Kidney capillary endothelial cell (primary cell): ENCODE measurements at regions not wholly inside any gene's neighbourhood (a gene's known extent, or its start where the extent isn't known, plus 50 kb on each side); places are given as distances from the start of the nearest gene placed in this dataset.

Experiments used
- DNase-seq: peaks from one replicate; pipeline ENCODE4 v3.0.0-alpha.2; 2018; ENCODE audit warnings: low spot score

DNA sequence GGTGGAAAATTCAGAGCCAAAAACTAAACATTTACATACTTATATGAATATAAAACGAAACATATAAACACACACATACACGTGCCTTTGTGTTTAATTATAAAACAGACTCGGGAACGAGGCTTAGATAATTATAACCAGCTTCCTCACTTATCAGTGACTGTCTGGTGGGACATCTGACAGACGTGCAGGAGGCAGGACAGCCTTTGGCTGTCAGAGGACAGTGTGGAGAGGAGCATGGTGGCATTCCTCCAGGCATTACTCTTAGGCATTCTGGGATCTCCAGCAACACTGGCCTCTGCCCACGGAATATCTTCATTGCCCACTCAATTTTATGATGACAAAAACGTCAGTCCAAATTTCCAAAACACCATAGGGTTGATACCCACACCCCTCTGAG lies 262.2 kb upstream of the NFE2L3 start:
- DNase-seq, result no peak

DNA sequence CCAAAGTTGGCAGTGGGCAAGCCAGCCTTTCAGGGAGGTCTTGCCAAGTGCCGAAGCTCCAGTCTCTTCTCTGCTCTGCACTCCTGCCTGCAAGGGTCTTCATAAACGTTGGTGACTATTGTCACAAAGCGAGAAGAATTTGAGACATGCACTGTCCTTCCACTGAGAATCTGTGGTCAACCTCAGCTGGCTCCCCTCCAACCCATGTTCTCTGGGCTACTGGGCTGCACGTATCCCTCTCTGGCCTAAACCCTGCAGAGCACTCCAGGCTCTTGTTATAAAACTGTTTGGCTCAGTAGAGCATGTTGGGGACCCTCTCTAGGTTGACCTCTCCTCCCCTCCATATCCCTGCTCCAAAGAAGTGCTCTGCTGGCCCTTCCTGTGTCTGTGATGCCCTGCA lies 260.4 kb upstream of the NFE2L3 start:
- DNase-seq, result no peak

DNA sequence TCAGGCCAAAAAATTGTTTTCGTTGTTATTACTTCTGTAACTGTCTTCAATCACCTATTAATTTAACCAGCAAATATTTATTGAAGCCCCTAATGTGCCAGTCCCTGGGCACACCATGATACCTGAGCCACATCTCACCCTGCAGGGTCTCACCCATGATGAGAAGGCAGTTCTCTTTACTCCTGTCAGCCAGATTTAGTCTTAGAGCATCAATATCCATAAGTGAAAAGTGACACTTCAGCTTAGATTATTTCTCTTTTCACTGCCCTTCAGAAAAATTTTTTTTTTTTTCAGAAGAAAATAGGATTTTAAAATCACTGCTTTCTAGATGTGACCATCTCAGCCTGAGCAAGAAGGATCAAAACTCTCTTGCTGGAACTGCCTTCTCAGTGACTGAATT lies 258.6 kb upstream of the NFE2L3 start:
- DNase-seq, result no peak

DNA sequence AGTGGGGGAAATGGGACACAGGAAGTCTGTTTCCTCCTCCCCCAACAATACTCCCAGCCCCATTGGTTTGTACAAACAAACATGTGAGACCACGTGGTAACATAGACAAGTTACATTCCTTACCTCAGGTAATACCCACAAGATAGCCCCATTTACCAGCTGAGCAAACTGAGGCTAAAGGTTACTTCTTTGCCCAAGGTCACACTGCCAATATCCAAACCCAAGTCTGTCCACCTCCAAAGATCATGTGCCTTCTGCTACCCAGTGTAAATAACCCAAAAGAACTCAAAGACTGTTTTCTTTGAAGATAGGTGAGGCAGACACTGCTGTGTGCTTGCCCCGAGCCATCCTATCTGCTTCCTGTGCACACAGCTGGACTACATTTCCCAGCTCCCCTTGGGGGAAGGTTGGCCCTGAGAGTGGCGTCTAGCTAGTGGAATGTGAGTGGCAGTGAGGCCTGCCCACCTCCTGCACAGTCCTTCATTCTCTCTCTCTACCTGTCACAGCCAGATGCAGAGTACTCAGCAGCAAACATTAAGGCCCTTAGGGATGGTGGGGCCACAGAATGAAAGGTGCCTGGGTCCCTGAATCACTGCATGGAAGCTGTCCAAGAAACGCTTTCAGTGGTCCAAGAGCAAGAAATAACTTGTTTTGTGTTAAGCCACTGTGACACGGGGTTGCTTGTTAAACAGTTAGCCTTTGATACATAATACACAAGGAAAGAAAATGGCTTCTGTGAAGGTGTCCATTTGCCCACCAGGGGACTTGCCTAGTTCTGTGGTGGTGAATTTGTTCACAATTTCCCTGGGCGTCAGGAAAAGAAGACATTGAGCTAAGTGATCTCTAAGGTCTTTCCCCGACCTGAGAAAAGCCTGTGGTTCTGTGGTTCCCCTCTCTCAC lies 257.7 kb upstream of the NFE2L3 start:
- no peak for DNase-seq

DNA sequence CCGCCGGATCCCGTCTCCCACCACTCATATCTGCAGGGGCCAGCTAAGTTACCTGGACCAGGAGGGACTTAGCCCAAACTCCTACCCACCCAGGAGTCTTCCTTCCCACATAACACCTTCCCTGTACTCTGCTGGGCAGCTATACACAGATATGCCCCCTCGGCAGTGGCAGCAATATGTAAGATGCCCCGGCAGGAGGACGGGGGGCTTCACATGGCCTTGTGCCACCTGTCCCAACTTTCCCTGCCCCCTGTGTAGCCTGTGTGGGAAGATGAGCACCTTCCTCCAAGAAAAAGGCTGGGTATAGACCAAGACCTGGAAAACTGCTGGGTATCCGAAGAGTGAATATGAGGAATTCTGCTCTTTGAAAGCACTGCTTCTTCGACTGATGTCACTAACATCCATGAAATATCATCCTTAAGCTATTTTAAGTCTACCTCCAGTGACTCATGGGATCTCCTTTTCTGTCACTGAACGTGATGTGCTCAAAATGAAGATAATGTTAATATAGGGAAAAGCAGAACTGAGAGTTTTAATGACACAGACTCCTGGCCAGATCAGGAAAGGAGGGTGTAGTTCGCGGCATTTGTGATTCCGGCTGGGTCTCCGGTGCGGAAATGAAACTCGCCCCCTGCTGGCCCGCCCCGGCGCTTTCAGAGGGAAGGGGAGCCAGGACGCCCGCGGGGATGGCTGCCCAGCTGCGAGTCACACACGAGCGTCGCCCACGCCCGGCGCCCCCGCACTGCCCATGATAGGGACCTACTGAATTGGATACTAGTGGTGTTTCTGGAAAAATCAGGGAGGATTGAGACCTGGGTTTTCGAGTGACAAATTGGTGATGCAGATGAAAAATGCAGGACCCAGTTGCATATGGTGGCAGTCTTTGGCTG lies 256.9 kb upstream of the NFE2L3 start:
- DNase-seq, result peak; percentile 50

DNA sequence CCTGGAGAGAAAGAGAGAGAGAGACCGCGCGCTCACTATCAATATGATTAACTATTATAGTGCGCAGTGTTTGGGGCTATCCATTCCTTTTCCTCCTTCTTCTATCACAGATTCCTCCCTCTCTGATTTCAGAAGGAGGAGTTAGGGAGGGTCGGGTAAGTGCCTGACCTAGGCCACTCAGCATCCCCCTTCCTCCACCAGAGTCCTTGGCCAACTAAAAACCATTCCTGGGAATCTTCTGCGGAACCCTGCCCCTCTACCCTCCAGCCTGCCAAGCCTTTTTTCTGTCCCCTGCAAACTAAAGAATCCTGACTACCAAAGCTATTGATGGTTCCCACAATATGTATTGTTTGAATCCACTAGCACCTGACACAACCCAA lies 256.2 kb upstream of the NFE2L3 start:
- no peak for DNase-seq

DNA sequence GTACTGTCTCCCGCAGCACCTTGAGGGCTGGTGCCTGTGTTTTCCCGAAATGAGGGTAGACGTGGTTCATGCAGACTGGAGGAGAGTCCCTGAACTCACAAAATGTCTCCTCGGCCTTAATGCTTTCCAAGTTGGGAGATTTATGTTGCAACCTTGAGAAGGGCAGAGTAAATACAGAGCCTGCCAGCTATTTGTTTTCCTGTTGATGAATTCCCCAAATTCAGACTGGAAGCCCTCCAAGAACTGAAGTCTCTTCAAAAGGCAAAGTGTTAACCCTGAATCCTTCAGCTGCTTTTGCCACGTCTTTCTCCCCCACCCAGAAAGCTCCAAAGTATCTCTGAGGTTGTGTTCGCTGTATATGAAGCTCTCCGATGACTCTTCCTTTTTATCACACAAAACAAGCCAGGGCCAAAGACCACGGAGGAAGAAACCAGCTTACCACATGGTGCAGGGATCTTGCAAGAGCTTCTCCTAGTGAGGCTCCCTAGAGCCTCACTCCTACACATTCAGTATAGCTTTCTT lies 254.7 kb upstream of the NFE2L3 start:
- DNase-seq, result no peak

DNA sequence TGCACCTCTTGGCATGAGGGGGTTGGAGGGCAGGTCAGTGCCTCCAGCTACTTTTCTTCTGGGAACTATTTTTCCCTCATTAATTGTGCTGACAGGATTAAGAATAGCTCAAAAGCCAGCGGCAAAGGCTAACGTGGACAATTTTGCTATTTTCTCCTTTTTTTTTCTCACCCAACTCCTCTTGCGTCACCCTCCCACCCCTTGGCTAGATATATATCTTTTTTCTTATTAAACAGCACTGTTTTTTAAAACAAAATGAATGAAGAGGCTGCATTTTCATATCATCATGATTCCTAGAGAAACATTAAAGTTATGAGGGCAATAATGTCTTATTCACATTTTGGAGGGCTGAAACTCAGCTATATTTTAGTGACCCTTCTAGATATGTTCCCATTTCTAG lies 251.8 kb upstream of the NFE2L3 start:
- no peak for DNase-seq

DNA sequence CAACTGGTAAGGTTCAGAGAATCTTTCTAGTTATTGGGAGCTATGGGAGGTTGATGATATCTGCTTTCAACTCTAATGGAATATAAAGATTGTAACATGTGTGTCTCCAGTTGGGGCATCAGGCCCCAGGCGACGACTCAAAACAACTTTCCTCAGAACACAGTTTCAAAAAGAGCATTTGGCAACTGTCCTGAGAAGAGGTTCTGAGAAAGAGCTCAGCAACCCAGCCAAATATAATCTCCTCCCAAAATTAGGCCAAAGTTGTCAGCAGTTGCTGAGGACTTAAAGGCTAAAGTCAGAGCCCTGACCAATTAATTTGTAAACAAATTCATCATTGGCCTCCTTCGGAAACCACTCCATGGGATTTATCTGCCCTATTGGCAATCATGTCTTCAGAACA lies 251.1 kb upstream of the NFE2L3 start:
- no peak for DNase-seq

DNA sequence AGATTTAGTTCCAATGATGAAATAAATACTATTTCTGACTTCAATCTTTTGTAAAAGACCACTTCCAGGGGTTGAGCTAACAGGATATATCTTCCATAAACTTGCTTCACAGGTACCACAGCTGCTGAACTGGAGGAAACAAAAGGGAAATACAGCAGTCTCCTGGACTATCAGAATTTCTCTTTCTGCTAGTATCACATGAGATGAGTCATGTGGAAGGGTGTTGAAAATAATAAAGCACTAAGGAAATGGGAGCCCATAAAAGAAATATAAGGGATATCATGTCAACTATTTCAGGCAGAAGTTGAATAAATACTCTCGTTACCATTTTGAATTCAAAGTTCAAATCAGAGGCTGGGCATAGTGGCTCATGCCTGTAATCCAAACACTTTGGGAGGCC lies 250.3 kb upstream of the NFE2L3 start:
- no peak for DNase-seq

DNA sequence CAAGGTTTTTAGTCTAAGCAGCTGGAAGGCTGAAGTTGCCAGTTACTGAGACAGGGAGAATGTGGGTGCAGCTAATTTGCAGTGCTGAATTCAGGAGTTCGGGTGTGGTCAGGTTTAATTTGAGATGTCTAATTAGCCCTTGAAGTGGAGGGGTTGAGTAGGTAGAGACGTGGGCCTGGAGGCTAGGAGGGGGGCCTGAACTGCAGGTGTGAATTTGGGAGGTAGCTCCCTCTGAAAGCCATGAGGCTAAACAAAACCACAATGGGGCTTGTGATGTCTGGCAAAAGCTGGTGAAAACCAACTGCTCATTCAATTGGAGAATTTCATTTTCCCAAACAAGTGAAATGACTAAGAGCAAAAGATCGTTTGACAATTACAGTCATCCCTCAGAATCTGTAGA lies 246.0 kb upstream of the NFE2L3 start:
- DNase-seq, result no peak

DNA sequence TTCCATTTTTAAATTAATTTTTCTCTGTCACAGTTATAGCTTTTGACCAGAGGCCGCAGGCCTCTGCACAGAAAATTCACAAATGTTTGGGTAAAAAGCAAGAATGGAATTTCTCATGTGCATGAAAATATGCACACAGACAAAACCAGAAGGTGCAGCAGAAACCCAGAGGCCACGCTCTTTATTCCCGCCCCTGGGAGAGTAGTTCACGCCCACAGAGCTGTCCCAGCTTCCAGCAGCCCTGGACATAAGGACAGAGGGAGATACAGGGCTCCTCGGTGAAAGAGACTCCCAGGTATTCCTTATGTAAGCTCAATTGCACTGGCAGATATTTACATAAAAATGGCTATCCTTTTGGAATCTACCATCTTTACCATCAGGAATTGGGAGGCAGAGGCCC lies 245.2 kb upstream of the NFE2L3 start:
- DNase-seq, result no peak

DNA sequence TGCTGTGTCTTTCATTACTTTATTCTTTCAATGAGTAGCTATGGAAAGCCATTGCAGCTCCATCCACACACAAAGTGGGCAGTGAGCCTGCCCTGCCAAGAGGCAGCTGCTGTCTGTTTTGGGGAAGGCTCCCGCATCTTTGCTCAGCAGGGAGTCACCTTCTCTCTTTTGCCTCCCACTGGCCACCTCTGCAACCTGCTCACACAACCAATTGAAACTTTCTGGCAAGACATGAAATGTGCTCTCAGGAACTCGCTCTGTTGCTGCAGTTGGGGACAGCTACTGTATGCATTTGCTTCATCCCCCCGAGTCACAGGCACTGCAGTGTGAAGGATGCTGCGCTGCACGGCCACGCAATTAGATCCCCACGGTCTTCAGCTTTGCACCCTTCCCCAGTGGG lies 244.8 kb upstream of the NFE2L3 start:
- no peak for DNase-seq

DNA sequence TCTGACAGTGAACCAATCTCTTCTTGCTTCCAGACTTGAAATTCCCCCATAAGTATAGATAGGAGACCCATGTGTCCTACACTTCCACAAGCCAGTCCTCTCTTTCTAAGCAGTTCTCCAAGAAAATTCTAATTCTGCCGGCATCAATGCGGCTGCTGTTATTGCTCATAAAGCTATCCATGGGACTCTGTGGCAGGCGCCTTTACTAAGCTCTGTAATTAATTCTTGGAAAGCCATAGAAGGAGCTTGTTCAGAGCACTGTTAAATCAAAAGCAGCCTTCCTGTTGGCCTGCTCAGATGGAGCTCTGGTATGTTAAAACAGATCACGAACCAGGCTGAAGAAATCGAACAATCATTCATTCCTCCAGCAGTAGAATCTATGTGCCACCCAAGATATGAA lies 244.3 kb upstream of the NFE2L3 start:
- no peak for DNase-seq

DNA sequence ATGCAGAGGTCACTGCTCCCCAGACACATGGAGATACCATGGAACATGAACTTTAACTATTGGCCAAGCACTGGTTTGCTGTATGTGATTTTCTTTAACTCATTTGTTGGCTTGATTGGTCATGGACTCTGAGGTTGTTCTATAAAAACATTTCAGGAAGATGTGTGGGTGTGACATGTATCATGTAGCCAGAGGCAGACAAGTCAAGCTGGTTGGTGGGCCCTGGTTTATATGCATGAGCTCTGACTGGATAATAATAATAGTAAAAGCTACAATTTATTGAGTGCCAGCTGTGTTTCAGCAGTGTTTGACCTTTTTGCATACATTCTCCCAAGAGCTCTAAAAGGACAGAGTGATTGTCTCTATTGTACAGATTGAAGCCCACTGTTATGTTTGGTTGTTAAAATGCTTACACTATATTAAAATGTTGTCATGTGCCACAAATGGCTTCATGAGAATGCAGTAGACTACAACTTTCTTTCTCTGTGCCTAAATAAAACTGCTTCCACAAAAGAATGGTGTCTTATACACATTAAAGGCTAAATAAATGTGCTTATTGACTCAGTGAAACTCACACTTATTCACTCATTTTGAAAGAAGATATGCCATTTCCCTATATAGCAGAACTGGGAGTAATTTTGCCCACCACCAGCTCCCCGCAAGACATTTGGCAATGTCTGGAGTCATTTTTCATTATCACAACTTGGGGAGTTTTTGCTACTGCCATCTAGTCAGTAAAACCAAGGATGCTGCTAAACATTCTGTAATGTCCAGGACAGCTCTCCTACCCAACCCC lies 243.6 kb upstream of the NFE2L3 start:
- no peak for DNase-seq

DNA sequence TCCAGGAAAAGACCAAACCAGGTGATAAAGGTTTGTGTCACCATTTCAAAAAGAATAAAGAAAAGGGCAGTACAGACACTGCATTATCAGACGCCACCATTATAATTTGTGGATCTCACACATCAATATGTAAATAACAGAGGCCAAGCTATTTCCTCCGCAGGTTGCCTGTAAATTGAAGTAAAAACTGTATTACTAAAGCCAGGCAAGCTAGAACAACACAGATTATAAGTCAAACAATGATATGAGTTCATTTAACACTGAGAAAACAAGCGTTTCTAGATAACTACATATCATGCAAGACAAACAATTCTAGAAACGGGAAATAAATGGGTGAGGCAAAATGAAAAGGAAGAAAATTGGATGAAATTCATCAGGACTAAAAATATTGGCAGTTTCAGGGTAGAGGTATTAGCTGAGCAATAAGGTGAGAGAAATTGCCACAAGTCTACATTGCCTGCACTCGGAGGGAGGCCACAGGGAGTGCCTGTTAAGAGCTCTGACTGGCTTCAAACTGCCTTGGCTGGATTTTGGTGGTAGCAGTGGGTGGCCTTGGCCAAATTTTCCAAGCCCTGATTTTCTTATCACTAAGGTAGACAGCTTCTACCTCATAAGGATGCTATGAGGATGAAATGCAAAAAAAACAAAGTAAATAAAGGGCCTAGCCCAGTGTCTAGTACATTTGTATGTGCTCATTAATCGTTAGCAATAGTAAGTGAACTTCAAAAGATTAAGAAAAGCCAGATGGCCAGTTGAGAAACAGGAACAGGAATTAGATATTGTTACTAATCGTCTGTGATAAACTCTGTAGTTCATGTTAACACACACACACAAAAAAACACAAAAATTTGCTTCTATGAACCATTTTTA lies 240.0 kb upstream of the NFE2L3 start:
- DNase-seq, result no peak

DNA sequence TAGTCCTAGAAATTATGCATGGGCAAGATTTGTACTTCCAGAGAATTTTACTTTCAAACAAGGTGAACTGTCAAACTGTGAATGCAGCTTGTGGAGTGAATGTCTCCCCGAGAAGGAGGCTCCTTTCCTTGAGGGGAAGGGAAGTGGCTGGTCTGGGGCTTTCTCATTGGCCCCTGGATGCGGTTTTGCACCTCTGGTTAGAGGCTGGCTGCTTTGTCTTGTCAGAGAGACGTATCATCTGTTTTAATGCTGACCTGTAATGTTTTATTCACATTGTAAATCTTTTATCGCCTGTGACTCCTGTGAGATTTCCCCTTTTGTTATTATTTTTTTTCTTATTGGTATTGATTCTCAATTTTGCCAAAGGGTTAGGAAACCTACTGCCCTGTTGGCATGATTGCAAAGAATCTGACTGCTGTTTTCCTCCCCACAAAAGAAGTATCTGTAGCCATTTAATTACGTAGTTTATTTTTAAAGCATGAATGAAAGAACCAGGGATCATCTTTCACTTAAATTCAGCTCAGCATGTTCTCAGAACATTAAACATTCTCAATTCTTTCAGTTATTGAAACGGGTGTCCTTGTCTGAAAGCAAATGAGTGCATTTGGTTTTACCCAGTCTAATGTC lies 238.3 kb upstream of the NFE2L3 start:
- DNase-seq, result no peak

DNA sequence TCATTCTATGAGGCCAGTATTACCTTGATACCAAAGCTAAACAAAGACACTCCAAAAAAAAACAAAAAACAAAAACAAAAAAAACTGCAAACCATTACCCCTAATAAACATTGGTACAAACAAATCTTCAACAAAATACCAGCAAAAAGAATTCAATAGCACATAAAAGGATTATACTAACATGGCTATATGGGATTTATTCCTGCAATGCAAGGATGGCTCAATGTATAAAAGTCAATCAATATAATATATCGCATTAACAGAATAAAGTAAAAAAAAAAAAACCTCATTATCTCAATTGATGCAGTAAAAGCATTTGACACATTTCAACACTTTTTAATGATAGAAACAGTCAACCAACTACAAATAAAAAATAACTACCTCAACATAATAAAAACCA lies 233.3 kb upstream of the NFE2L3 start:
- DNase-seq, result no peak

DNA sequence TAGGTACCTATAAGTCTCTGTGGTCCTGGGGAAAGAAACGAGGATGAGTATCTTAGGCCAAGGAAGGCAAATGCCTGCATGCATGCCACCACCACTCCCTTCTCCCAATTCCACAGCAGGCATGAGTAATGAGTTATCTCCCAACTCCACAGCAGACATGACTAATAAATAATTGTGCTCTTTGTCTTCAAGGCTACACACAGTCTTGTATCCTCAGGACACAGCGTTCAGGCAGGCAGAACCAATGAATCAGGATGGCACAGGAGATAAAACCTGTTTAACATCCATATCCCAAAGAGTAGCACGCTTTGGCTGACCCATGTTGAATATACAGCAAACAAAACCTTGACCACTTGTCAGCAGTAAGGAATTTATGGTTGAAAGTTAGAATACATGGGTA lies 229.7 kb upstream of the NFE2L3 start:
- no peak for DNase-seq

DNA sequence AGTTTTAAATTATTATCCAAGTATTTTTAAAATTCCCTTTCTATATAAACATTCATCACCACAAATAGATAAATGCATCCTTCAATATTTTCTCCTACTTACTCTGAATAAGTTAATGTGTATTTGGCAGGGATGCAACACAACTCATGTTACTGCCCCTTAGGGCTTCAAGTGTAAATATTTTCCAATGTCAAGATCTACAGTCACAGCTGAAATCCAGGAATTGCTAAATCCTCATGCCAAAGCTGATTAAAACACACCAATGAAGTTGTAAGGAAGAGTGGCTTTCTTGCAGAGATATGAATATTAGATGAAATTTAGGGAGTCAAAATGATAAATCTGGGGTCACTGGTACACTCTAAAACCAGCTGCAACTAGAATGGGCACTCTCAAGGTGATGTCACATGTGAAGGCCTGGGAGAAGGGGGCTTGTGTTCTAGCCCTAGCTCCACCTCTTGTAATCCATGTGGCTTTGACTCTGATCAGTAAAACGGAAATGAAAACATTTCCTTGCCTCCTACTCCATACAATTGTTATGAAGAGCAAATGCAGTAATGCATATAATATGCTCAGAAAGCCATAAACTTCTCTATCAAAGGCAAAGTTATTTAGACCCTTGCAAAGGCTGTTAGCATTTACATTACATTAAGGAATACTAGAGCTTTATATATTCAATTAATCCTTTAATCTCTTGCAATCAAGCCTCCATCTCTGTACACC lies 228.1 kb upstream of the NFE2L3 start:
- no peak for DNase-seq
